Stimulated activated CD8-positive, alpha-beta memory T cell treated with anti-CD3 and anti-CD28 coated beads, Interleukin-4, amount 100 ng/mL, for 1 hour (primary cell): ENCODE measurements at regions not wholly inside any gene's neighbourhood (a gene's known extent, or its start where the extent isn't known, plus 50 kb on each side); places are given as distances from the start of the nearest gene placed in this dataset.

Source experiments
- DNase-seq, 2 donors: peaks; one replicate each; pipeline ENCODE4 v3.0.0-alpha.2; 2020; ENCODE audit warnings: low read depth in 2 of 2, low spot score in 1 of 2

DNA sequence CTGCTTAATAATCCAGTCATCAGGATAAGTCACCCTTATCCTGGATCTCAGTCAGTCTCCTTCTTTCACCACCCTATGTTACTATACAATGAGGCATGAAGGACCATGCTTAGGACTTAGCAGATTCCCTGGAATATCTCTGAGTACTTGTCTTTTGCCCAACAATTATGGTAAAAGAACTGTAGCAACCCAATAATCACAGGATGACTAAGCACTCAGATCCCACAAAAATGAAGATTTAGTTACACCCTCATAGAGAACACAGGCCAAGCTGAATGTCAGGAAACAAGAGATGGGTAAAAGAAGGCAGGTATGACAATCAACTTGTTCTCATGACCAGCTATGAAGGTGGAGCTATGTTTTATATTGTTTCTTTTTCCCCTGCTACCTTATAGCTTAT, 91.4 kb downstream of the EDN1 start:
- no peak for DNase-seq

DNA sequence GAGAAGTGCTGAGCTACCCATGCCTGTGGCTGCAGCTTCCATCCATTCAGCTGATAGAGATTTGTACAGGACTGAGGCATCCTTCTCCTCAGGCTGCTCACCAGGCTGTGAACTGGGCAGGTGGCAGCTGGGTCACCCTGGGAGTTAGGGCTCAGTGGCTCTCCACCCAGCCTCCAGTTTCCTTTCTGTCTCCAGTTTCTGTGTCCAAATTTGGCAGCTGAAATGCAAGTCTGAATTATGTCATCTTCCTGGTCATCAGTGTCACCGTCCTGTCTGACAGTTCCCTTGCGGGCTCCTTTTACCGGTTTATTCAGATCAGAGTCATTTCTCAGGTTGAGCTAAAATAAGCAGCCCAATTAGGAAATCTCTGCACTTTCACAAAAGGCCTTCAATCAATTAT, 93.3 kb downstream of the EDN1 start:
- no peak for DNase-seq

GRCh38 chr6:12384357-12384912, 94.3 kb downstream of the EDN1 start:
- no peak for DNase-seq

DNA sequence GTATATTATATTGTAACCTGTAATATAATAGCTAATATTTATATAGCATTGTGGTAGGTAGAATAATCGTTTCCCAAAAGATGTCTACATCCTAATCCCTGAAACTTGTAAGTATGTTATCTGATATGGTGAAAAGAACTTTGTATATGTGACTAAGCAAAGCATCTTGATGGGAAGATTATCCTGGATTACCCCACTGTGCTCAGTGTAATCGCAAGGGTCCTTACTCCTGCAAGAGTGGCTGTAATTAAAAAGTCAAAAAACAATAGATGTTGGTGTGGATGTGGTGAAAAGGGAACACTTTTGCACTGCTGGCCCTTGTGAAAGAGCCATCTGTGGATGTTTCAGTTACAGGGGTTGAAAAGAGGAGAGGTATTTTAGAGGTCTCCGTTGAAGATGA, 95.2 kb downstream of the EDN1 start:
- no peak for DNase-seq

DNA sequence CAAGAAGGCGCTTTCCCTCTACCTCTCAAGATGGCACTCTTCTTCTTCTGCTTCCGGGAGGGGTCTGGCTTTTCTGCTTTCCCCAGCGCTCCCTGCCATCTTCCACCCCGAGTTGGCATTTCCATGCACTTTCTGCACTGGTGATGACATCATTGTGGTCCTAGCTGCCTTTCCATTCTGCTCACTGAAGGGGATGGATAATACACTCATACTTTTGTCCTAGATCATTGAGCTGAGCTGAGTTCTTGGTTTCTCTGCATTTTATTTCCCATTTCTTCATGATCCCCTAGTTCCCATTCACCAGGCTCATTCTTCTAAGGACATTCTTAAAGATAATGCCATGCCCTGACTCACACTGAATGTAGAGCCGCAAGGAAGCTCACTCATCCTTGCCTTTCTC, 96.7 kb downstream of the EDN1 start:
- no peak for DNase-seq

DNA sequence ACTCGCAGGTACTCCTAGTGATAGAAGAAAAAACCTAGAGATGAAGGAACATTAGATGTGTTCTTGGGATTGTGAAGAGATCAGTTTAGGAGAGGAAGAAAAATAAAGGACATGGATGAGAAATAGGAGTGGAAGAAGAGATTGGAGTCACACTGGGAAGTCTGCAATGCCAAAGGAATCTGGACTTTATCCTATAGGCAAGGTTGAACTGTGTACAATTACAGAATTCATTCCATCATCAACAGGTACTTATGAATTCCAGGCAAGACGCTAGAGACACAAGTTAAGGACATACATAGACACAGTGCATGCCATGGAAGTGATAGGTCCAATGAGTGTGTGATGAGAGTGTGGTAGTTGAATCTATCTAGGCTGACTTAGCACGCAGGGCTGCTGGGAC, 101.3 kb downstream of the EDN1 start:
- no peak for DNase-seq

DNA sequence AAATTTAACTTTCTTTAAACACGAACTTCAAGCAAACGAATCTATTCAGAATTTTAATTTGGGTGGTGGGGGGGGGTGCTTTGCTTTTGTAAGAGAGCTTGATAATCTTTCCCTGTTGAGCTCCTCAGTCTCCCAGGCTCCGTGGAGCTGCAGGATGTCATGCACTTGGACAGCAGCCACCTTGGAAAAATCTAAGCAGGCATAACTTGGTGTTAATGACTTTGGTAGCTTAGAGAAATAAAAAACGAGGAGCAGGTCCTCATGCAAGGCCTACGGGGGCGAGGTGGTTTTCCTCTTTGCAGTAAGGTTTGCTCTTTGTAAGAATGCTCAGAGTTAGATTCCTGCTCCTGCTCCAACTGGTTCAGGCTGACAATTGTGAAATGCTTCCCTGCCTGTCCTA, 102.3 kb downstream of the EDN1 start:
- DNase-seq, result no peak

- no peak for DNase-seq
Measured at GRCh38 chr6:12393100-12393499, 102.9 kb downstream of the EDN1 start.

- no peak for DNase-seq
Measured at GRCh38 chr6:12394170-12394569, 104.0 kb downstream of the EDN1 start.

DNA sequence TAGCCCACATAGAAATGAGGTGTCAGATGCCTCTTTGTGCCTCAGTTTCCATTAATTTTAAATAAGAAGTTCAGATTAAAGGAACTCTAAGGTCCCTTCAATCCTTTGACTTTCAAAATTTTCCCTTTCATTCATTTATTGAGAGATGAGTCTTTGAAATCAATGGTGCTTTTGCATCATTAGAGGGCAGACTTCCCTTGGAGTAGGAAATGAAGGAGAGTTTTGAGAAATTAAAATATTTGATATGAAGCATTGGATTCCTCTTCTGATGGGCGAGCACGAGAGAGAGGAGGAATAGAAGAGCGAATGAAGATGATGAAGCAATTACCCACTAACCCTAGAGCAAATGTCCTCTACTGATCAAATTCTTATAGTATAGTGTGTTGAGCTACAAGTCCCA, 105.7 kb downstream of the EDN1 start:
- no peak for DNase-seq

- DNase-seq, result no peak
Measured at GRCh38 chr6:12401200-12401599, 111.0 kb downstream of the EDN1 start.

- no peak for DNase-seq
Measured at GRCh38 chr6:12403201-12403826, 113.2 kb downstream of the EDN1 start.

GRCh38 chr6:12403947-12404647, 113.9 kb downstream of the EDN1 start:
- no peak for DNase-seq

- DNase-seq, result no peak
Measured at GRCh38 chr6:12404651-12405050, 114.5 kb downstream of the EDN1 start.

DNA sequence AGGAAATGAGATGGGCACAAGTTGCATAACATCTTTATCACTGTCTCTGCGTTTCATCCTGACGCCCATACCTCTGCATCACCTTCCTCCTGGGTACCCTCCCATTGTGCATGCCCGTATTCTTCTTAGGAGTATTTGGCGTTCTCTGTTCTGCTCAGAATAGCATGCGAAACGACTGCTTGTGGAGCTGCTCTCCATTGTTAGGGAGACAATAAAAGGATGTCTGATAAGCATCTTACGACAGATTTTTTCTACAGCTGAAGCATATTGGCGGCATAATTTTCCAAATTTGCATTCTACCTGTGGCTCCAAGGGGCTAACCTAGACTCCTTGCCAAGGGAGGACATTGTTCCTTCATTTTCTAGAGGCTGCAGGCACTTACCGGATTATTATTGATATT, 118.6 kb downstream of the EDN1 start:
- DNase-seq, result no peak

GRCh38 chr6:12410946-12411345, 120.8 kb downstream of the EDN1 start:
- DNase-seq, result no peak

- DNase-seq, result no peak
Measured at GRCh38 chr6:12414096-12414675, 124.0 kb downstream of the EDN1 start.

DNA sequence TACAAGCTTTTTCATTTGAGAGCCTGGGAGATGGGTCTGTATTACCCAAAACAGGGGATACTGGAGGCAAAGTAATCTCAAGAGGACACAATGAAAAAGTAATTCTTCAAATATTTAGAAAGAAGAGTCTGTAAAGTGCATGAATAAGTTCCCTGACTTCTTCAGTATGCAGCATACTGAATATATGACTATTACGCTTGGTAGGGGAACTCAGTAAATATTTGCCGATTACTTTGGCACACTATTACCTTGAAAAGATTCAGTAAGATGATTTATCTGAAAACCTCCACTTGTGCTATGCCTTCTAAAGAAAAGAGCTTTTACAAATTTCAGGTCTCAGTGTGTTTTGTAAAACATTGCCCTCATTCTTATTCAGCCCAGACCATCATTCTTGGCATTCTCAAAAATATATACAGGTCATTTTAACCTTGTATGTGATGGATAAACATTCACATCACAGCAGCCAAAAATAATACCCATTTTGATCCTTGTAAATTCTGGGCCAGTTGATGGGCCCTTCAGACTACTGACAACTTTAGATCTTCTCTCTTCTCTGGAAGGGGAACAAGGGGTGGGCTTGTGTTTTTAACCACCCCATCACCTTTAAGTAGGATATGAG, 125.9 kb downstream of the EDN1 start:
- no peak for DNase-seq

DNA sequence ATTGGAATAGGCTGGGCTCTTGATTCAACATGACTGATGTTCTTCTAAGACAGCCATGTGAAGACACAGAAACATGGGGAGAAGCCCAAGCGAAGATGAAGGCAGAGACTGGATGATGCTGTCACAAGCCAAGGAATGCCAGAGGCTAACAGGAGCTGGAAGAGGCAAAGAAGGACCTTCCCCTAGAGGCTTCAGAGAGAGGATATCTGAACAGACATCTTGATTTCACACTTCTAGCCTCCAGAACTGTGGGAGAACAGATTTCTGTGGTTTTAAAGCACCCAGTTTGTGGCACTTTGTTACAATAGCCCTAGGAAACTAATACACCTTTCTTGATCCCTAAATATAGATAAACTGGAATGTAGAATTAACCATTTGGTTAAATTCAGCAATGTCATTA, 127.0 kb downstream of the EDN1 start:
- DNase-seq, result no peak

DNA sequence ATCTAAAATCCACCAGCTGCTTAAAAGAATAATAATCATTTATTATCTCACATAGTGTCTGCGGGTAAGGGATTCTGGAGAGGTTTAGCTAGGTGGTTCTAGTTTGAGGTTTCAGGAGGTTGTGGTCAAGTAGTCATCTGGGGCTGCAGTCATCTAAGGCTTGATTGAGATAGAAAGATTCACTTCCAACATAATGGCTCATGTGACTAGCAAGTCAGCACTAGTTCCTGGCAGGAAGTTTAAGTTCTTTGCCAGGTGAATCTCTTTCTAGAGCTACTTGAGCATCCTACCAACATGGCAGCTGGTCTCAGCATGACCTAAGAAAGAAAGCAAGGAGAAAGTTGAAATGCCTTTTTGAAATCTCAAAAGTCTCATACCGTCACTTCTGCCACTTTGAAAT, 128.8 kb downstream of the EDN1 start:
- DNase-seq, result no peak

DNA sequence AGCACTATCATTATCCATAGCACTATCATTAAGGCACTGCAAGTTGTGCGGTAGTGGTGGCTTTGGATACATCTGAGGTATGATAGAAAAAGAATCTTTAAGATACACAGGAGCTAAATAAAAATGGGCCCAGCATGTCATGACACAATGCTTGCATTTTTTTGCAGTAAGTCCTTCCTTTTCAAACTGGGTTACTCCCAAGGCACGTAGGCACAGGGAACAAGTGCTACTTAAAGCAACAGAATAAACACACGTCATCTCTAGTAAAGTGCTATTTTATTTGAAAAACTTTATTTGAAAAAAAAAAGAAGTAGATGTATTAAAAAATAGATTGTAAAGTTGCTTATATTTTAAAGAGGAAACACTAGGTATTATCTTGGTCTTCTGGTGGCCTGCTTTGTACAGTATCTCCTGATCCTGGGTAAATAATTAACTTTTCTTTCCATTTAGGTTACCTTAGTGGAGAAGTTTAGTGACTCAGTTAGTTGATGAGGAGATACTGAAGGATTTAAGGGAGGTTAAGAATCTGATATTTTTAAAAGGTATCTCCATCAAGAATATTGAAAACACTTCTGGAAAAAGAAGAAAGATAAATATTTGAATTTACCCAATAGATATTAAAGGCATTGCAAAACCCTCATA, 129.6 kb downstream of the EDN1 start:
- no peak for DNase-seq

DNA sequence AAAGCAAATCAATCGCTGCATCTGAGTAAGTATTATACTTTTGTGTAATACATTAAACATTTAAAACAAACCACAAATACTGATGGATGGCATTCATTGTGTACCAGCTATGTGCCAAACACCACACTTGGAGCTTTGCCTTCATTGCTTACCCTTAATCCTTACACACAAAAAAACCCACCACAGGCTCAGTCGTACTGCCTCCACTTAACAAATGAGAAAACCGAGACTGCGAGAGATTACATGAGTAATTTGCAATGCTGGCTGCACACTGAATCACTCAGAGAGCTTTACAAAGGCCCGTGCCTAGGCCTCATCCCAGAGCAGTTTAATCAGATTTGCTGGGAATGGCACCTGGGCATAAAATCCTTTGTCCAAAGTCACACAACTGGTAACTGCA, 130.5 kb downstream of the EDN1 start:
- DNase-seq, result no peak
